ENCODE measurements at regions not wholly inside any gene's neighbourhood (a gene's known extent, or its start where the extent isn't known, plus 50 kb on each side); places are given as distances from the start of the nearest gene placed in this dataset.

DNA sequence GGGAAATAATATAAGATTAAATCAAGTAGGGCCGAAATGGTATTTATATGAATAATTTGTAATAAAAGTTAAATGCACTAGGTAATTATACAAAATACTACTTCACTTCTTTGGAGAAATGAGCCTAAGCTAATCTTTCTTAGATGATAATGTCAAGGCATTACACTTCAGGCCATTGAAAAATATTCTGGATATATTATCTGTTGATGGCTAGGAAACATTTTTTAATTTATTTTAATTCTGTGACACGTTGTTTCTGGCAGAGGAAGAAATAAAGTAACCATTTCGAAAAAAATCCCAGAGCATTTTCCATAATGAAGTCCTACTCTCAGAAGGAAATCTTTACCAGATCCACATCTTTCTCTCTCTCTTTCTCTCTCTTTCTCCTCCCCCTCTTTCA, 133.9 kb downstream of the MMUT start:
- Histone ChIP-seq H3T11ph (ENCODE audit: low read length) (no peak overlapping the region), H2AK5ac (ENCODE audit: insufficient read length, low read length) (no peak overlapping the region), H3K79me2 (ENCODE audit: insufficient read depth, low read length) (no peaks in the 10 kb centered on the region), H3K23ac (ENCODE audit: insufficient read length, low read depth, low read length) (no peak overlapping the region), H4K5ac (ENCODE audit: insufficient read length, low read depth, low read length) (no peak overlapping the region), H2BK120ac (ENCODE audit: low read depth, low read length, poor library complexity, severe bottlenecking) (no peak overlapping the region), H3K79me1 (ENCODE audit: insufficient read depth, low read depth, low read length, poor library complexity, severe bottlenecking) (no peaks in the 10 kb centered on the region), H3K9ac (ENCODE audit: extremely low read depth, insufficient read length, low read length) (no peak overlapping the region), H3K23me2 (ENCODE audit: insufficient read length, low read depth, low read length, poor library complexity, severe bottlenecking) (no peaks in the 10 kb centered on the region), H2BK15ac (ENCODE audit: low read depth, low read length) (no peak overlapping the region), H2BK5ac (ENCODE audit: insufficient read length, low read length) (no peak overlapping the region), H3K9me3 (ENCODE audit: control insufficient read depth, low read depth, low read length) (no peaks in the 10 kb centered on the region), H4K8ac (replicated peaks; ENCODE audit: insufficient read length, low read depth, low read length) (no peak overlapping the region), H3K27ac (ENCODE audit: insufficient read length, low read depth, low read length) (no peak overlapping the region), H4K91ac (ENCODE audit: insufficient read length, low read depth, low read length) (no peak overlapping the region), H3K56ac (ENCODE audit: insufficient read length, low read depth, low read length) (no peak overlapping the region), H2BK20ac (ENCODE audit: low read depth, low read length, poor library complexity, severe bottlenecking) (no peak overlapping the region), H2BK12ac (ENCODE audit: insufficient read length, low read depth, low read length) (no peak overlapping the region), H3K18ac (ENCODE audit: insufficient read length, low read depth, low read length) (no peak overlapping the region), H3K4ac (ENCODE audit: low read depth, low read length) (no peak overlapping the region), H3K27me3 (ENCODE audit: insufficient read depth, low read length) (no peaks in the 10 kb centered on the region), H3K14ac (ENCODE audit: insufficient read depth, low read length) (no peak overlapping the region), H2AFZ (ENCODE audit: low read length) (no peak overlapping the region), H4K20me1 (ENCODE audit: control insufficient read depth, insufficient read depth, insufficient read length) (no peaks in the 10 kb centered on the region), H3K4me2 (ENCODE audit: insufficient read depth, insufficient read length, low read length) (no peak overlapping the region), H3K4me1 (ENCODE audit: insufficient read depth, low read length) (peaks cover 6% of the 10 kb centered on the region)
- H3K9me3 Mint-ChIP-seq: peaks cover 6 to 8% of the 10 kb centered on the region in 2 experiments; a peak in 4 of 5 replicates
- H3K36me3 Mint-ChIP-seq (ENCODE audit: insufficient read depth in 1 of 3, low read depth in 3 of 3): peaks cover 0 to 6% (median 4%) of the 10 kb centered on the region in 3 experiments; a peak in 4 of 7 replicates
- H3K27ac Mint-ChIP-seq: no peak overlapping the region
- TF ChIP-seq, protein P1, sequence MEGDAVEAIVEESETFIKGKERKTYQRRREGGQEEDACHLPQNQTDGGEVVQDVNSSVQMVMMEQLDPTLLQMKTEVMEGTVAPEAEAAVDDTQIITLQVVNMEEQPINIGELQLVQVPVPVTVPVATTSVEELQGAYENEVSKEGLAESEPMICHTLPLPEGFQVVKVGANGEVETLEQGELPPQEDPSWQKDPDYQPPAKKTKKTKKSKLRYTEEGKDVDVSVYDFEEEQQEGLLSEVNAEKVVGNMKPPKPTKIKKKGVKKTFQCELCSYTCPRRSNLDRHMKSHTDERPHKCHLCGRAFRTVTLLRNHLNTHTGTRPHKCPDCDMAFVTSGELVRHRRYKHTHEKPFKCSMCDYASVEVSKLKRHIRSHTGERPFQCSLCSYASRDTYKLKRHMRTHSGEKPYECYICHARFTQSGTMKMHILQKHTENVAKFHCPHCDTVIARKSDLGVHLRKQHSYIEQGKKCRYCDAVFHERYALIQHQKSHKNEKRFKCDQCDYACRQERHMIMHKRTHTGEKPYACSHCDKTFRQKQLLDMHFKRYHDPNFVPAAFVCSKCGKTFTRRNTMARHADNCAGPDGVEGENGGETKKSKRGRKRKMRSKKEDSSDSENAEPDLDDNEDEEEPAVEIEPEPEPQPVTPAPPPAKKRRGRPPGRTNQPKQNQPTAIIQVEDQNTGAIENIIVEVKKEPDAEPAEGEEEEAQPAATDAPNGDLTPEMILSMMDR (conservative IDR thresholded peaks at IDR 0.05): no peak
- 100% methylated on average over 1 of the region's 3 CpGs for WGBS (ENCODE audit: extremely low coverage, insufficient read length, low lambda C conversion rate)
- H3K4me1 Mint-ChIP-seq: peaks cover 23 to 30% of the 10 kb centered on the region in 2 experiments
- no peak overlapping the region for H3K4me3 Mint-ChIP-seq
- no peaks in the 10 kb centered on the region for H3K27me3 Mint-ChIP-seq (ENCODE audit: low read depth)
- no peak for DNase-seq

Measured in H9 (cell line).